Loucy (cell line): ENCODE measurements at regions not wholly inside any gene's neighbourhood (a gene's known extent, or its start where the extent isn't known, plus 50 kb on each side); places are given as distances from the start of the nearest gene placed in this dataset.

ENCODE experiments used
- H2AFZ ChIP-seq: fragments of 200-600 bp; sonication (generic); 2 replicates; pipeline ENCODE4 v1.6.0; 2016; ENCODE audit warnings: antibody characterized with exemption, mild to moderate bottlenecking, low read length, moderate library complexity
- H3F3A ChIP-seq: fragments of 200-600 bp; 2 replicates; pipeline ENCODE4 v1.6.0; 2016; ENCODE audit warnings: antibody characterized with exemption, low read depth, mild to moderate bottlenecking
- H3K27me3 ChIP-seq: fragments of 200-600 bp; sonication (generic); 2 replicates; pipeline ENCODE4 v1.6.1; 2014; ENCODE audit warnings: low read length, mild to moderate bottlenecking; ENCODE audit not compliant: insufficient read depth, poor library complexity, severe bottlenecking
- H3K36me3 ChIP-seq: fragments of 200-600 bp; sonication (generic); 2 replicates; pipeline ENCODE4 v1.6.1; 2016; ENCODE audit warnings: low read length; ENCODE audit not compliant: insufficient read depth
- H3K4me1 ChIP-seq: fragments of 200-600 bp; sonication (generic); 2 replicates; pipeline ENCODE4 v1.5.1; 2014; ENCODE audit warnings: low read length, mild to moderate bottlenecking; ENCODE audit not compliant: insufficient read depth, poor library complexity, severe bottlenecking
- H3K4me2 ChIP-seq: fragments of 200-600 bp; sonication (generic); 2 replicates; pipeline ENCODE4 v1.6.0; 2014; ENCODE audit warnings: antibody characterized with exemption, low read length, low read depth, mild to moderate bottlenecking; ENCODE audit not compliant: poor library complexity, severe bottlenecking
- H3K4me3 ChIP-seq: fragments of 200-600 bp; sonication (generic); 2 replicates; pipeline ENCODE4 v1.5.1; 2014; ENCODE audit warnings: low read length, mild to moderate bottlenecking, mixed read lengths; ENCODE audit not compliant: poor library complexity, severe bottlenecking
- H3K79me2 ChIP-seq: fragments of 200-600 bp; sonication (generic); 2 replicates; pipeline ENCODE4 v1.6.1; 2014; ENCODE audit warnings: low read length; ENCODE audit not compliant: insufficient read depth
- H3K9ac ChIP-seq: fragments of 200-600 bp; sonication (generic); 2 replicates; pipeline ENCODE4 v1.6.0; 2014; ENCODE audit warnings: mild to moderate bottlenecking, low read depth, low read length, moderate library complexity; ENCODE audit not compliant: poor library complexity, severe bottlenecking
- H3K9me2 ChIP-seq: fragments of 200-600 bp; sonication (generic); replicated peaks from 2 replicates; pipeline ENCODE4 v1.6.1; 2016; ENCODE audit warnings: low read depth, low read length, mixed read lengths
- H3K9me3 ChIP-seq: fragments of 200-600 bp; sonication (generic); 2 replicates; pipeline ENCODE4 v1.6.1; 2014; ENCODE audit warnings: mild to moderate bottlenecking, antibody characterized with exemption, low read length, low read depth; ENCODE audit not compliant: insufficient read depth
- H4K20me1 ChIP-seq: fragments of 200-600 bp; sonication (generic); 2 replicates; pipeline ENCODE4 v1.6.0; 2014; ENCODE audit warnings: antibody characterized with exemption, low read length, mild to moderate bottlenecking; ENCODE audit not compliant: insufficient read depth, poor library complexity, severe bottlenecking
- CTCF ChIP-seq: fragments of 200-600 bp; sonication (generic); conservative IDR thresholded peaks from 2 replicates; pipeline ENCODE4 v1.5.1; 2014; ENCODE audit warnings: mild to moderate bottlenecking, antibody characterized with exemption, low read length
- EZH2phosphoT487 ChIP-seq: fragments of 200-600 bp; IDR thresholded peaks from 2 replicates; pipeline ENCODE4 v1.6.1; 2018; ENCODE audit warnings: antibody characterized with exemption, mild to moderate bottlenecking, moderate library complexity, borderline replicate concordance

- Histone ChIP-seq H3K4me2 (no peak overlapping the region), H4K20me1 (no peaks in the 10 kb centered on the region), H3K9ac (no peak overlapping the region), H3K27me3 (no peaks in the 10 kb centered on the region), H3K9me2 (no peaks in the 10 kb centered on the region), H3K9me3 (no peaks in the 10 kb centered on the region), H3K4me1 (peaks cover 35% of the 10 kb centered on the region), H3K36me3 (no peaks in the 10 kb centered on the region), H3K79me2 (no peaks in the 10 kb centered on the region), H2AFZ (no peak overlapping the region), H3F3A (no peaks in the 10 kb centered on the region), H3K4me3 (no peak overlapping the region)
- TF ChIP-seq EZH2phosphoT487, result no peak
- TF ChIP-seq CTCF, result no peak
Measured at GRCh38 chr7:50212016-50212325, 92.5 kb upstream of the IKZF1 start.

- Histone ChIP-seq H2AFZ (no peak overlapping the region), H3K9me3 (no peaks in the 10 kb centered on the region), H3K4me1 (peaks cover 33% of the 10 kb centered on the region), H3K27me3 (no peaks in the 10 kb centered on the region), H3K9ac (no peak overlapping the region), H3K4me2 (no peak overlapping the region), H3K79me2 (no peaks in the 10 kb centered on the region), H3F3A (no peaks in the 10 kb centered on the region), H4K20me1 (no peaks in the 10 kb centered on the region), H3K4me3 (no peak overlapping the region), H3K36me3 (no peaks in the 10 kb centered on the region), H3K9me2 (no peaks in the 10 kb centered on the region)
- TF ChIP-seq CTCF, result no peak
- no peak for TF ChIP-seq EZH2phosphoT487
Measured at GRCh38 chr7:50211130-50212015, 93.1 kb upstream of the IKZF1 start.

GRCh38 chr7:50210706-50211115 lies 93.8 kb upstream of the IKZF1 start:
- Histone ChIP-seq H3K36me3 (no peaks in the 10 kb centered on the region), H3K9me3 (no peaks in the 10 kb centered on the region), H3K79me2 (no peaks in the 10 kb centered on the region), H4K20me1 (no peaks in the 10 kb centered on the region), H3K9ac (no peak overlapping the region), H2AFZ (no peak overlapping the region), H3K27me3 (no peaks in the 10 kb centered on the region), H3K4me3 (no peak overlapping the region), H3K4me1 (peaks cover 32% of the 10 kb centered on the region), H3K9me2 (no peaks in the 10 kb centered on the region), H3K4me2 (no peak overlapping the region), H3F3A (no peaks in the 10 kb centered on the region)
- TF ChIP-seq EZH2phosphoT487 (no peak), CTCF (no peak)
